ENCODE measurements at regions not wholly inside any gene's neighbourhood (a gene's known extent, or its start where the extent isn't known, plus 50 kb on each side); places are given as distances from the start of the nearest gene placed in this dataset.

- no peaks in the 10 kb centered on the region for H3K4me1 ChIP-seq
- in situ Hi-C loops (cut with MboI; ENCODE audit: low sequenced_read_pairs in 4 of 4): no loop called here
- no peak overlapping the region for H3K4me3 ChIP-seq
- H3K36me3 ChIP-seq: no peaks in the 10 kb centered on the region
- ATAC-seq: no peak
- intact Hi-C loops (cut with DNase I; ENCODE audit: low total_unique reads): no loop called here
- H3K27me3 ChIP-seq: peaks cover 0 to 13% (median 11%) of the 10 kb centered on the region in 3 donors
- no peak overlapping the region for H3K27ac ChIP-seq
- no peak for DNase-seq
- no peaks in the 10 kb centered on the region for H3K9me3 ChIP-seq
- no peak for TF ChIP-seq CTCF (IDR thresholded peaks at IDR 0.05 in 4 of 5, conservative IDR thresholded peaks at IDR 0.05 in 1 of 5)
Measured at GRCh38 chr9:93822229-93822628, 132.9 kb downstream of the BARX1 start.

- Histone ChIP-seq H3K4me3 (no peak overlapping the region), H3K4me1 (no peaks in the 10 kb centered on the region), H3K27me3 (peaks cover 2 to 7% (median 5%) of the 10 kb centered on the region in 3 donors), H3K27ac (no peak overlapping the region), H3K36me3 (no peaks in the 10 kb centered on the region), H3K9me3 (no peaks in the 10 kb centered on the region)
- DNase-seq (no peak), ATAC-seq (no peak)
- TF ChIP-seq POLR2A (IDR thresholded peaks at IDR 0.05) (no peak), CTCF (IDR thresholded peaks at IDR 0.05 in 4 of 5, conservative IDR thresholded peaks at IDR 0.05 in 1 of 5) (no peak)
- intact Hi-C loops (cut with DNase I; ENCODE audit: low total_unique reads) (no loop called here), in situ Hi-C loops (cut with MboI; ENCODE audit: low sequenced_read_pairs in 4 of 4) (no loop called here)
Measured at GRCh38 chr9:93821307-93821703, 133.8 kb downstream of the BARX1 start.

GRCh38 chr9:93820667-93821306 lies 134.4 kb downstream of the BARX1 start:
- intact Hi-C loops (cut with DNase I; ENCODE audit: low total_unique reads): no loop called here

GRCh38 chr9:93819905-93820304 lies 135.2 kb downstream of the BARX1 start:
- intact Hi-C loops (cut with DNase I; ENCODE audit: low total_unique reads): no loop called here
- H3K36me3 ChIP-seq: no peaks in the 10 kb centered on the region
- H3K4me1 ChIP-seq: no peaks in the 10 kb centered on the region
- TF ChIP-seq CTCF (IDR thresholded peaks at IDR 0.05 in 4 of 5, conservative IDR thresholded peaks at IDR 0.05 in 1 of 5) (no peak), POLR2A (IDR thresholded peaks at IDR 0.05) (no peak)
- ATAC-seq (no peak), DNase-seq (no peak)
- in situ Hi-C loops (cut with MboI; ENCODE audit: low sequenced_read_pairs in 4 of 4): no loop called here
- H3K4me3 ChIP-seq: no peak overlapping the region
- H3K9me3 ChIP-seq: no peaks in the 10 kb centered on the region
- peaks cover 0 to 7% (median 3%) of the 10 kb centered on the region in 3 donors for H3K27me3 ChIP-seq
- no peak overlapping the region for H3K27ac ChIP-seq

More at GRCh38 chr9:93820667-93821306, 134.4 kb downstream of the BARX1 start:
- Histone ChIP-seq H3K36me3 (no peaks in the 10 kb centered on the region), H3K27me3 (peaks cover 0 to 7% (median 3%) of the 10 kb centered on the region in 3 donors), H3K4me3 (no peak overlapping the region), H3K4me1 (no peaks in the 10 kb centered on the region), H3K27ac (no peak overlapping the region), H3K9me3 (no peaks in the 10 kb centered on the region)
- no peak for ATAC-seq
- DNase-seq: no peak
- in situ Hi-C loops (cut with MboI; ENCODE audit: low sequenced_read_pairs in 4 of 4): no loop called here
- TF ChIP-seq CTCF (IDR thresholded peaks at IDR 0.05 in 4 of 5, conservative IDR thresholded peaks at IDR 0.05 in 1 of 5): no peak
- no peak for TF ChIP-seq POLR2A (IDR thresholded peaks at IDR 0.05)

All from gastrocnemius medialis (tissue), 4 donors.